ENCODE measurements at regions not wholly inside any gene's neighbourhood (a gene's known extent, or its start where the extent isn't known, plus 50 kb on each side); places are given as distances from the start of the nearest gene placed in this dataset.
"Not testable (repeated sequence)": the region's sequence is repeated elsewhere in the genome, so short reads cannot be mapped to it uniquely, and the experiment has no call there.

DNA sequence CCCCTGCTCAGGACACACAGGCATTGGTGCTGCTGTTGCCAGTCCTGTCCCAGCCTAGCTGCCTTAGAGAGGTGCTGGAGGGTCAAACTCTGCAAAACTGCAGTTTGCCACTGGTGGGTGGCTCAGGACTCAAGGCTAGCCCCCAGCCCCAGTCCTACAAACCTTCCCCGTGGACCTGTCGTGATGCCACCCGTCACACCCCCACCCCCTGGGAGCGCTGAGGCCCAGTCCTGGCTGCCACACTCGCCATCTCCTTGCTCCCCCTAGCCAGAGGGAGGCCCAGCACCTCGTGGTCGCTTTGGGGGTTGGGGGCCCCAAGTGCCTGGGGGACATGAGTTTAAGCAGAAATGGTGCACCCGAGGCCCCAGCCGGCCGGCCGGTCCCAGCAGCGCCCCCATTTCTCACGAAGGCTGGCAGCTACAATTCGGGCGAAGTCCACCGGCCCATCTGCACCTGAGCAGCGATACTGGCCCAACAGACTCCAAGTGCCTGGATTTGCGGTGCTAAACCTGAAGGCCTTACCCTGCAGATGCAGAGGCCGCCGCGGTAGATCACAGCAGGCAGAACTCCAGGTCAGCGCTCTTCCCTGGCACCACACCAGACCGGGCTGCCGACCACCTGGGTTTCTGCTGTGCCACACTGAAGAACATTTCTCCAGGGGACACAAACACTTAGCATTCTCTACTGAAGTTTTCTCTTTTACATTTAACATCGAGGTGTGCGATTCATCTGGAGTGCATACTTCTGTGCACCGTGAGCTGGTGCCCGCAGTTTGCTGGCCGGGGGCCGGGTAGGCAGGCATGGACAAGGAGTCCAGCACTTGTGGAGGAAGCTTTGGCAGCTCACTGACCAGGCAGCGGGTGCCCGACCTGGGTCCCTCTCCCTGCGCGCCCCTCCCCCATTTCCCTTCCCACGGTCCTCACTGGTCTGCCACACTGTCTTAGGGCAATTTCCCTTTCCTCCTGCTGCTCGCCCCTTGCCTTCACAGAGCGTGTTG is 130.0 kb downstream of the KCNJ12 start:
- DNase-seq = no peak
- Histone ChIP-seq H3K4me2 (ENCODE audit: low read depth, low read length) (no peak overlapping the region), H3K36me3 (replicated peaks; ENCODE audit: insufficient read depth, low read length) (no peaks in the 10 kb centered on the region), H3K79me2 (ENCODE audit: low read length) (no peaks in the 10 kb centered on the region), H3K27me3 (replicated peaks; ENCODE audit: insufficient read depth, low read length) (peaks cover 59% of the 10 kb centered on the region), H2AFZ (ENCODE audit: low read length) (no peak overlapping the region), H3K4me3 (ENCODE audit: low read length) (no peak overlapping the region), H4K20me1 (ENCODE audit: insufficient read depth, low read length) (no peaks in the 10 kb centered on the region), H3K9me3 (replicated peaks; ENCODE audit: insufficient read depth, low read length) (no peaks in the 10 kb centered on the region), H3F3A (ENCODE audit: insufficient read depth, low read length) (no peaks in the 10 kb centered on the region), H3K27ac (ENCODE audit: low read length) (no peak overlapping the region), H3K9me2 (replicated peaks; ENCODE audit: insufficient read depth, low read length) (no peaks in the 10 kb centered on the region), H3K9ac (ENCODE audit: low read length) (no peak overlapping the region), H3K4me1 (ENCODE audit: low read length) (peaks cover 3% of the 10 kb centered on the region; the same call in 1 of the 2 replicates)
- no peak for TF ChIP-seq EZH2 (optimal IDR thresholded peaks at IDR 0.05; ENCODE audit: low read depth, low read length)
- TF ChIP-seq, protein P1, sequence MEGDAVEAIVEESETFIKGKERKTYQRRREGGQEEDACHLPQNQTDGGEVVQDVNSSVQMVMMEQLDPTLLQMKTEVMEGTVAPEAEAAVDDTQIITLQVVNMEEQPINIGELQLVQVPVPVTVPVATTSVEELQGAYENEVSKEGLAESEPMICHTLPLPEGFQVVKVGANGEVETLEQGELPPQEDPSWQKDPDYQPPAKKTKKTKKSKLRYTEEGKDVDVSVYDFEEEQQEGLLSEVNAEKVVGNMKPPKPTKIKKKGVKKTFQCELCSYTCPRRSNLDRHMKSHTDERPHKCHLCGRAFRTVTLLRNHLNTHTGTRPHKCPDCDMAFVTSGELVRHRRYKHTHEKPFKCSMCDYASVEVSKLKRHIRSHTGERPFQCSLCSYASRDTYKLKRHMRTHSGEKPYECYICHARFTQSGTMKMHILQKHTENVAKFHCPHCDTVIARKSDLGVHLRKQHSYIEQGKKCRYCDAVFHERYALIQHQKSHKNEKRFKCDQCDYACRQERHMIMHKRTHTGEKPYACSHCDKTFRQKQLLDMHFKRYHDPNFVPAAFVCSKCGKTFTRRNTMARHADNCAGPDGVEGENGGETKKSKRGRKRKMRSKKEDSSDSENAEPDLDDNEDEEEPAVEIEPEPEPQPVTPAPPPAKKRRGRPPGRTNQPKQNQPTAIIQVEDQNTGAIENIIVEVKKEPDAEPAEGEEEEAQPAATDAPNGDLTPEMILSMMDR (IDR thresholded peaks at IDR 0.05; ENCODE audit: low read length) = no peak
- TF ChIP-seq EZH2phosphoT487 (IDR thresholded peaks at IDR 0.05; ENCODE audit: low read length) = no peak

DNA sequence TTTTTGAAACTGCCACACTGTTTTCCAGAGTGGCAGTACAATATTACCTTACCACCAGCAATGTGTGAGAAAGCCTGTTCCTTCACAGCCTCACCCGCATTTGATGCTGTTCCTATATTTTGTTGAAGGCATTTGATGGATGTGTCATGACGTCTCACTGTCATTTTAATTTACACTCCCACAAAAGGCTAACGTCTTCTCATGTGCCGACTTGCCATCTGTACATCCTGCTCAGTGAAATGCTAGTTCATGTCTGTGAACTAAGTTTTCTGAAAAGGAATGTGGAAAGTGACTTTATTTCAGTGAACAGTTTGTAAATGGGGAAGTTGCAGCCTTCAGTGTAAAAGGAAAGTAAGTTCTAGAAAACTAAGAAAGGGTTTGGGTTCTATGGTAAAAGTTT is 131.6 kb downstream of the KCNJ12 start:
- not testable (repeated sequence) for H3K27ac ChIP-seq (ENCODE audit: low read length); H3K9me3 ChIP-seq (replicated peaks; ENCODE audit: insufficient read depth, low read length); H3F3A ChIP-seq (ENCODE audit: insufficient read depth, low read length); H2AFZ ChIP-seq (ENCODE audit: low read length); H3K4me1 ChIP-seq (ENCODE audit: low read length); H3K79me2 ChIP-seq (ENCODE audit: low read length); H3K36me3 ChIP-seq (replicated peaks; ENCODE audit: insufficient read depth, low read length); H4K20me1 ChIP-seq (ENCODE audit: insufficient read depth, low read length); H3K4me3 ChIP-seq (ENCODE audit: low read length); H3K9ac ChIP-seq (ENCODE audit: low read length); H3K9me2 ChIP-seq (replicated peaks; ENCODE audit: insufficient read depth, low read length); H3K4me2 ChIP-seq (ENCODE audit: low read depth, low read length); DNase-seq
- H3K27me3 ChIP-seq (replicated peaks; ENCODE audit: insufficient read depth, low read length) = peaks cover 71% of the 10 kb centered on the region

DNA sequence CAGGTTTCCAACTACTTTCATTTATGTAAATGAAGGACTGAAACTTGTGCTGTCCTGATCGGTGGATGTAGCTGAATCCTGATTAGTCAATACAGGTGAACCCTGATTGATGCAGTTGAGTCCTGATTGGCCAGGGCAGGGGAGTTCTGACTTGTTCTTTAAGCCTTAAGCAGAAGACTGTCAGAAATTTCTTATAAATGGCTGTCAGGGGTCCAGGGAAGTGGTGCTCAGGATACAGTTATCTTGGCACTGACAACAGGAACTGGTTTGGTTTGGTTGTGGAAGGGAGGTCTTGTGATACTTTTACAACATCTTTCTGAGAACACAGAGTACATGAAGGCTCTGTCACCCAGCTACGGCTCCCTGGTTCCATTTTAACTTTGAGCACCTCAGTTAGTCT is 132.1 kb downstream of the KCNJ12 start:
- Histone ChIP-seq H3K9me2 (replicated peaks; ENCODE audit: insufficient read depth, low read length) (no peaks in the 10 kb centered on the region), H3K27ac (ENCODE audit: low read length) (no peak overlapping the region), H3F3A (ENCODE audit: insufficient read depth, low read length) (no peaks in the 10 kb centered on the region), H3K79me2 (ENCODE audit: low read length) (no peaks in the 10 kb centered on the region), H3K27me3 (replicated peaks; ENCODE audit: insufficient read depth, low read length) (peaks cover 71% of the 10 kb centered on the region), H2AFZ (ENCODE audit: low read length) (no peak overlapping the region), H3K4me1 (ENCODE audit: low read length) (peaks cover 5% of the 10 kb centered on the region; the same call in 1 of the 2 replicates), H3K9me3 (replicated peaks; ENCODE audit: insufficient read depth, low read length) (no peaks in the 10 kb centered on the region), H3K4me2 (ENCODE audit: low read depth, low read length) (no peak overlapping the region), H3K9ac (ENCODE audit: low read length) (no peak overlapping the region), H3K36me3 (replicated peaks; ENCODE audit: insufficient read depth, low read length) (no peaks in the 10 kb centered on the region), H3K4me3 (ENCODE audit: low read length) (no peak overlapping the region), H4K20me1 (ENCODE audit: insufficient read depth, low read length) (no peaks in the 10 kb centered on the region)
- TF ChIP-seq EZH2phosphoT487 (IDR thresholded peaks at IDR 0.05; ENCODE audit: low read length) (no peak), EZH2 (optimal IDR thresholded peaks at IDR 0.05; ENCODE audit: low read depth, low read length) (no peak)
- TF ChIP-seq, protein P1 (IDR thresholded peaks at IDR 0.05; ENCODE audit: low read length) = no peak
- DNase-seq = no peak

DNA sequence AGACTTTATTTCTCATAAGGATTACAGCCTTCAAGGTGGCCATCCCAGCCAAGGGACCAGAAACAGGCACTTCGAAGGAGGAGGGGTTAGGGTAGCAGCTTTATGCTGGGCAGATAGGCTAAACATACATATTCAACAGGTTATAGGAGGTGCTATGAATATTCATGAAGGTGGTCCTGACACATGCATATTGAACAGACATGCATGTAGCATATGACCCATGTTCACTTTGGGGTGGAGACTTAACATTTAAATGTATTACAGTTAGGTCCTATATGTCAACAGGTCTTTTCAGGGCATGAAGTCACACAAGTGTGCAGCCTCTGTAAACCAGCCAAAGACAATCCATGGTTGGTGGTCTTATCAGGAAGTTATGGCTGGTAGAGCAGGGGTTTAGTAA is 133.2 kb downstream of the KCNJ12 start:
- DNase-seq; H3K9ac ChIP-seq (ENCODE audit: low read length); H3K9me3 ChIP-seq (replicated peaks; ENCODE audit: insufficient read depth, low read length); H3K27ac ChIP-seq (ENCODE audit: low read length); H3K36me3 ChIP-seq (replicated peaks; ENCODE audit: insufficient read depth, low read length); H3K9me2 ChIP-seq (replicated peaks; ENCODE audit: insufficient read depth, low read length); H3K4me1 ChIP-seq (ENCODE audit: low read length); H3F3A ChIP-seq (ENCODE audit: insufficient read depth, low read length); H3K4me3 ChIP-seq (ENCODE audit: low read length); H3K79me2 ChIP-seq (ENCODE audit: low read length); H3K4me2 ChIP-seq (ENCODE audit: low read depth, low read length); H4K20me1 ChIP-seq (ENCODE audit: insufficient read depth, low read length); H2AFZ ChIP-seq (ENCODE audit: low read length): not testable (repeated sequence)
- H3K27me3 ChIP-seq (replicated peaks; ENCODE audit: insufficient read depth, low read length) = peaks cover 74% of the 10 kb centered on the region
